22Rv1 (cell line): ENCODE measurements at regions not wholly inside any gene's neighbourhood (a gene's known extent, or its start where the extent isn't known, plus 50 kb on each side); places are given as distances from the start of the nearest gene placed in this dataset.

Experiments used
- H3K27ac ChIP-seq: fragments of 450-650 bp; 2 replicates; pipeline ENCODE4 v1.5.1; 2017
- ZFX ChIP-seq: fragments of 450-650 bp; IDR thresholded peaks from 2 replicates; pipeline ENCODE4 v1.6.1; 2017; ENCODE audit warnings: antibody characterized with exemption, borderline replicate concordance
- TF ChIP-seq, protein P1 (sequence below): fragments of 450-650 bp; IDR thresholded peaks from 2 replicates; pipeline ENCODE4 v1.5.1; 2017; ENCODE audit warnings: mild to moderate bottlenecking

DNA sequence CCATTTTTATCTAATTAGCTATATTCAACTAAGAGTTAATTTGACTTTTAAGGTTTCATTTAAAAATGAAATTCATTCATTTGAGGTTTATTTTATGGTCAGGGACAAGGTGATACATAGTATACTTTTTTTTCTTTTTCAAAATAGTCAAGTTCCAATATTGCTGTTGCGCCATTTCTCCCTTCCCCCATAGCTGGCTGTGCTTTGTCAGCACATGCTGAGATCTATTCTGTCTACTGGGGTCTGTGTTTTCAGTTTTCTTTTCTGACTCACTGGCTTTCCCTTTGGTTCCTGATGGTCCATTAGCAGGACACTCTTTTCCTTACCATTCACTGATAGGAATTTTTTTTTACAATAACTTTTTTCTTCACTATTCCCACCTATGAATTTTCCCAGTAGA, 336.4 kb upstream of the TMEM229A start:
- TF ChIP-seq, protein P1, sequence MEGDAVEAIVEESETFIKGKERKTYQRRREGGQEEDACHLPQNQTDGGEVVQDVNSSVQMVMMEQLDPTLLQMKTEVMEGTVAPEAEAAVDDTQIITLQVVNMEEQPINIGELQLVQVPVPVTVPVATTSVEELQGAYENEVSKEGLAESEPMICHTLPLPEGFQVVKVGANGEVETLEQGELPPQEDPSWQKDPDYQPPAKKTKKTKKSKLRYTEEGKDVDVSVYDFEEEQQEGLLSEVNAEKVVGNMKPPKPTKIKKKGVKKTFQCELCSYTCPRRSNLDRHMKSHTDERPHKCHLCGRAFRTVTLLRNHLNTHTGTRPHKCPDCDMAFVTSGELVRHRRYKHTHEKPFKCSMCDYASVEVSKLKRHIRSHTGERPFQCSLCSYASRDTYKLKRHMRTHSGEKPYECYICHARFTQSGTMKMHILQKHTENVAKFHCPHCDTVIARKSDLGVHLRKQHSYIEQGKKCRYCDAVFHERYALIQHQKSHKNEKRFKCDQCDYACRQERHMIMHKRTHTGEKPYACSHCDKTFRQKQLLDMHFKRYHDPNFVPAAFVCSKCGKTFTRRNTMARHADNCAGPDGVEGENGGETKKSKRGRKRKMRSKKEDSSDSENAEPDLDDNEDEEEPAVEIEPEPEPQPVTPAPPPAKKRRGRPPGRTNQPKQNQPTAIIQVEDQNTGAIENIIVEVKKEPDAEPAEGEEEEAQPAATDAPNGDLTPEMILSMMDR = no peak
- TF ChIP-seq ZFX = no peak
- no peak overlapping the region for H3K27ac ChIP-seq

DNA sequence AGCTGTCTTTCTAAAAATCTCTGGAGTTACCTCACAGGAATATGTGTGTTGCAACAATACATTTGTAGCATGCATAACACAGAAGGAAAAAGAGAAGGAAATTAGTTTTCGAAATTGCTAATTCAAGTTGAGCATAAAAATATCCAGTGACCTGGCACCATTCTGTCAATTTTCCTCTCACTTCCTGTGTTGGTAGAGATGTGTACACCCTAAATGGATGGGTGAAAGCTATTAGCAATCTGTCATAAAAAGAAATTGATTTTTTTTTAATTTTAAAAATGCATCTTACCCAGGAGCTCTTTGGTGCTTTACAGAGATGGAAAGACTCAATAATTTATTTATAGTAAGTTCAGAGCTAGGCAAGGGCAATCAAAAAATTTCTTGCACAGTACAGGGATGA, 333.3 kb upstream of the TMEM229A start:
- H3K27ac ChIP-seq = no peak overlapping the region
- TF ChIP-seq, protein P1 = no peak
- no peak for TF ChIP-seq ZFX

DNA sequence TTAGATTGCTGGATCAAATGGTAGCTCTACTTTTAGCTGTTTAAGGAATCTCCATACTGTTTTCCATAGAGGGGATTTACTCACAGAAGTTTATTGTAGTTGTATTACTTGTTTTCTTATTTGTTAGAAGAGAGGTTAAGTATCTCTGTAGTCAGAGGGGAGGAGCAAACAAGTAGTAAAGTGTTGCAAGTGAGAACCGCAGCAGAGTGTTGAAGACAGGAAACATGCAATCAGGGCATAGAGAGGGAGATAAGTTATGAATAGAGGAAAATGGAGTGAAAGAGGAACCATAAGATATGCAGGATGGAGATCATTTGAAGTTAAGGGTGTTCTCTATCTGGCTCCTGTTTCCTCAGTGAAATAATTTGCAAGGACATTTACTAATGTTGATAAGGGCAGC, 331.4 kb upstream of the TMEM229A start:
- TF ChIP-seq, protein P1 = no peak
- no peak for TF ChIP-seq ZFX
- no peak overlapping the region for H3K27ac ChIP-seq

DNA sequence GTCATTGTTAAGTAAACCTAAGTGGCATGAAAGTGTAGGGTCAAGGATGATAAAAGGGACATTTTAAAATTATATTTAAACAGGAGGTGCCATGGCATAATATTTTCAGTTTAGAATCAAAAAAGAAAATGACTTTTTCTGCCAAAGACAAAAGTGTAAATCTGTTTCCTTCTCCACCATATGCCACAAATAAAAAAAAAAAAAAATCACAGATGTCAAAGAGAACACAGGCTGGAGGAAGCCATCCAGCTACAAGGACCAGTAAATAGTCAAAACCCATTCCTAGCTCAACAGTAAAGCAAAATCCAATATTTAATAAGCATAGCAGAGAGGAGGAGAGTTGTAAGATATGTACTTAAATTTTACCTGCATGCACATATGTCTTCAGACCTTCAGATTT, 321.3 kb upstream of the TMEM229A start:
- no peak overlapping the region for H3K27ac ChIP-seq
- TF ChIP-seq ZFX = no peak

DNA sequence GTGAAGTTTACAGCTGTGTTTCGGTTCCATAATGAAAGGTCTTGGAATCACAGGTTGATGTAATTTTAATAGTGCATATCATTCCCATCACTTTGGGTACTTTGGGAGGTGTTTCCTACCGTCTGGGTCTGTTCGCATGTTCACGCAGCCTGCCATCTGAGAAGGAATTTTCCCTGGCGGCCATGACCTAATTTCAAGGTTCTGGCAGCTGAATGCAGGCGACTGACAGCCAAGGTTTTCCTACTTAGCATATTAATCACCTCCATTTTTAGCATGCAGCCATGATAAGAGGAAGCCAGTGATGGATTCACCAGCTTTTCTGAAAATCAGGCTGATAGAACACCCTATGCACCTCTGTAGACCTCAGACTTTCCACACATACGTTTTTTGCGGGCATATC, 319.1 kb upstream of the TMEM229A start:
- no peak overlapping the region for H3K27ac ChIP-seq
- TF ChIP-seq, protein P1 = no peak
- no peak for TF ChIP-seq ZFX

DNA sequence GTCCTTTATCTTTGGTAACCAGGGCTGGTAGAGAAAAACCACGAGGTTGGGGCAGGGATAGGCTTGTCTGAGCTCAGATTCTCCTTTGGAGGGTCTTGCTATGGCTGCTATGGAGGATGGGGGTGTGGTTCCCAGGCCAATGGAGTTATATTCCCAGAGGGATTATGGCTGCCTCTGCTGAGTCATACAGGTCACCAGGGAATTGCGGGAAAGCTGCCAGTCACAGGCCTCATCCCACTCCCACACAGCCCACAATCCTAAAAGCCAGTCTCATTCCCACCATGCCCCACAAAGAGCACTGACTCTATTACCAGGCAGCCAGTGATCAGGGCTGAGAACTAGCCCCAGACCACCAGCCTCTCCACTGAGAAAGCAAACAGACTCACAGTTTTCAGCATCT, 316.6 kb upstream of the TMEM229A start:
- TF ChIP-seq, protein P1 = no peak
- TF ChIP-seq ZFX = no peak
- H3K27ac ChIP-seq = no peak overlapping the region

DNA sequence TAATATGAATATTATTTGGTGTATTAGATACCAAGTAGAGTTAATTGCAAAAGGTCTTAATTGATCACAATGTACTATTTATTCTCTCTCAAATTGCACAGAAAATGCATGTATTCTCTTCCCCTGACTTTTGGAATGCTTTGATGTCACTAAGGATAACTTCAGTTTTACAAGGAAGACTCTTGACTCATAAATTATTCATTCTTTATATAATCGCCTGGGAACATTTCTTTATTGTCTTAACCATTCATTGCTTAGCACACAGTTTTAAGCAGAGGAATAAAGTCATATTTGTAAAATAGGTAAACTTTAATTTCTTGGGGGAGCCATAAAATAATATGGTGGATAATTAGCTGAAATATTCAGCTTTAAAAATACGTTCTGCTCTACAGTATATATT, 306.0 kb upstream of the TMEM229A start:
- no peak overlapping the region for H3K27ac ChIP-seq
- no peak for TF ChIP-seq ZFX
- TF ChIP-seq, protein P1 = no peak

DNA sequence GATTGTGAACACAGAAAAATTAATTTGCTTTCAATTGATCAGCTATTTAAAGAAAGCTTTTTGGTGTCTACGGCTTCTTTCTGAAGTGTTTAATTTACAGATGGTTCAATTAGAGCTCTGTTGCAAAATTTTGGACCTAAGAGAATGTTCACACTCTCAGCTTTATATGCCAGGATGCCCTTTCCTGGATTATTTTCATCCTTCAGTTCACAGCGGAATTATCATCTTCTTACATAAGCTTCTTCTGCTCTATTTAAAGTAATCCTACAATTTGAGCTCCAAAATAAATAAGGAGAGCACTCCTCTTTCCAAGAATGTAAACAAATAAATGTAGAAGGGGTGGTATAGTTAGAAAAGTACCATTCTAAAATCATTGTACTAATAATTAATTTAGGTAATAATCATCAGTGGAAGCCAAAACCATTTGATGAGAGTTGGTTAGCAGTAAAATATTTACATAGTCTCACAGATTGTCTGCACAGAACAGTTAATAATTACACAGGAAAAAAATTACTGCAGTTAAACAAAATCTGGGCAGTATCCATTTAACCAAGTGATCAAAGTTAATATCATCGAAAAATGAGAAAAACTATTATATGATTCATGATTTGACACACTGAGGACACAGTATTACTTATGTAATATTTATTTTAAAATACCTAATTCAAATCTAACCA, 298.0 kb upstream of the TMEM229A start:
- TF ChIP-seq, protein P1 = no peak
- no peak for TF ChIP-seq ZFX
- H3K27ac ChIP-seq = no peak overlapping the region
